A673 (cell line): ENCODE measurements at regions not wholly inside any gene's neighbourhood (a gene's known extent, or its start where the extent isn't known, plus 50 kb on each side); places are given as distances from the start of the nearest gene placed in this dataset.

Experiments used
- BruUV-seq: library from RNA; stranded (reverse); fragments of 400-500 nt; replicated peaks from 2 replicates; lab custom pipeline; 2021; lab: Mats Ljungman, UMichigan
- CTCF ChIA-PET: fragments of 300-600 bp; sonication (Branson Sonifier 250); formaldehyde crosslinking; loops from one replicate; lab custom pipeline; 2022; ENCODE audit warnings: antibody characterized with exemption; lab: Charles Lee
- POLR2A ChIA-PET: fragments of 300-600 bp; sonication (Branson Sonifier 250); formaldehyde crosslinking; loops from one replicate; lab custom pipeline; 2022; ENCODE audit warnings: antibody characterized with exemption; ENCODE audit not compliant: low non-redundant PET; lab: Charles Lee
- DNase-seq: peaks from one replicate; pipeline ENCODE4 v3.0.0-alpha.2; 2015; ENCODE audit warnings: low spot score
- H3K27ac ChIP-seq: fragments of 200-600 bp; sonication (generic); 2 replicates; pipeline ENCODE4 v1.5.1; 2016; ENCODE audit warnings: mixed run types, low read depth, mild to moderate bottlenecking, mixed read lengths, antibody characterized with exemption, low read length; ENCODE audit not compliant: poor library complexity, severe bottlenecking
- H3K27me3 ChIP-seq: fragments of 200-600 bp; sonication (generic); replicated peaks from 2 replicates; pipeline ENCODE4 v1.6.1; 2017; ENCODE audit warnings: mixed run types, low read depth, mild to moderate bottlenecking, mixed read lengths, antibody characterized with exemption, low read length; ENCODE audit not compliant: insufficient read depth, poor library complexity
- H3K36me3 ChIP-seq: fragments of 200-600 bp; sonication (generic); 2 replicates; pipeline ENCODE4 v1.6.1; 2016; ENCODE audit warnings: mixed run types, mild to moderate bottlenecking, mixed read lengths, antibody characterized with exemption, low read length; ENCODE audit not compliant: insufficient read depth, poor library complexity, severe bottlenecking
- H3K4me1 ChIP-seq: fragments of 200-600 bp; sonication (generic); 2 replicates; pipeline ENCODE4 v1.6.1; 2017; ENCODE audit warnings: mixed run types, mild to moderate bottlenecking, mixed read lengths, antibody characterized with exemption, low read length; ENCODE audit not compliant: insufficient read depth, poor library complexity, severe bottlenecking
- H3K4me3 ChIP-seq: fragments of 200-600 bp; sonication (generic); 2 replicates; pipeline ENCODE4 v1.5.1; 2016; ENCODE audit warnings: low read depth, mixed run types, mild to moderate bottlenecking, mixed read lengths, low read length; ENCODE audit not compliant: poor library complexity, severe bottlenecking
- H3K9me3 ChIP-seq: fragments of 200-600 bp; sonication (generic); 2 replicates; pipeline ENCODE4 v1.6.1; 2016; ENCODE audit warnings: mixed run types, low read depth, mild to moderate bottlenecking, mixed read lengths, antibody characterized with exemption, low read length; ENCODE audit not compliant: poor library complexity, severe bottlenecking
- CTCF ChIP-seq: fragments of 300-800, 200-600 bp; sonication (generic); conservative IDR thresholded peaks from 2 replicates; pipeline ENCODE4 v1.5.1; 2017; ENCODE audit warnings: low read depth, mild to moderate bottlenecking, antibody characterized with exemption, low read length, moderate library complexity, mixed read lengths
- EZH2 ChIP-seq: fragments of 200-600 bp; sonication (generic); IDR thresholded peaks from 2 replicates; pipeline ENCODE4 v1.6.1; 2017; ENCODE audit warnings: borderline replicate concordance, low read depth, mild to moderate bottlenecking, mixed read lengths, antibody characterized with exemption, low read length; ENCODE audit not compliant: poor library complexity, severe bottlenecking
- intact Hi-C: fragments of 100-400 bp; cut with micrococcal nuclease; formaldehyde crosslinking; loops from one replicate; pipeline ENCODE4 v1.10.0; 2022; ENCODE audit not compliant: unreplicated experiment

GRCh38 chr3:124586126-124587052 is 143.9 kb upstream of the UMPS start:
- Histone ChIP-seq H3K4me3 (peak overlapping the region; percentile 66), H3K9me3 (no peaks in the 10 kb centered on the region), H3K27ac (peak overlapping the region; percentile 61), H3K27me3 (no peaks in the 10 kb centered on the region), H3K4me1 (peaks cover 24% of the 10 kb centered on the region), H3K36me3 (no peaks in the 10 kb centered on the region)
- peak; percentile 61 for DNase-seq
- CTCF ChIA-PET: no interaction called here
- intact Hi-C loops: loop anchor here (5.0 kb wide), 1 partner anchor 101 kb away; no protein-coding TSS in a partner anchor
- no peak for TF ChIP-seq CTCF
- no peak for TF ChIP-seq EZH2
- BruUV-seq: no TSS peak
- POLR2A ChIA-PET: no interaction called here

- DNase-seq: no peak
- TF ChIP-seq CTCF (no peak), EZH2 (no peak)
- H3K9me3 ChIP-seq: no peaks in the 10 kb centered on the region
- H3K27me3 ChIP-seq: no peaks in the 10 kb centered on the region
- H3K36me3 ChIP-seq: no peaks in the 10 kb centered on the region
- peak overlapping the region; percentile 61 for H3K27ac ChIP-seq
- POLR2A ChIA-PET: no interaction called here
- no TSS peak for BruUV-seq
- CTCF ChIA-PET: no interaction called here
- peaks cover 24% of the 10 kb centered on the region for H3K4me1 ChIP-seq
- no peak overlapping the region for H3K4me3 ChIP-seq
- intact Hi-C loops: loop anchor here (5.0 kb wide), 1 partner anchor 100 kb away; no protein-coding TSS in a partner anchor
Observed at GRCh38 chr3:124587053-124587408, 143.2 kb upstream of the UMPS start.

GRCh38 chr3:124588036-124588435 is 142.2 kb upstream of the UMPS start:
- Histone ChIP-seq H3K4me1 (peaks cover 24% of the 10 kb centered on the region), H3K27ac (no peak overlapping the region), H3K36me3 (no peaks in the 10 kb centered on the region), H3K9me3 (no peaks in the 10 kb centered on the region), H3K4me3 (no peak overlapping the region), H3K27me3 (no peaks in the 10 kb centered on the region)
- DNase-seq: no peak
- no TSS peak for BruUV-seq
- intact Hi-C loops: loop anchor here (5.0 kb wide), 1 partner anchor 99 kb away; no protein-coding TSS in a partner anchor
- CTCF ChIA-PET: no interaction called here
- POLR2A ChIA-PET: no interaction called here
- TF ChIP-seq CTCF (no peak), EZH2 (no peak)
